H1 (cell line): ENCODE measurements at regions not wholly inside any gene's neighbourhood (a gene's known extent, or its start where the extent isn't known, plus 50 kb on each side); places are given as distances from the start of the nearest gene placed in this dataset.

Source experiments
- CTCF ChIA-PET: fragments of 300-600 bp; sonication (Branson Sonifier 250); formaldehyde crosslinking; loops from one replicate; lab custom pipeline; 2021; ENCODE audit not compliant: partially characterized antibody; lab: Charles Lee
- POLR2A ChIA-PET: fragments of 300-600 bp; sonication (Branson Sonifier 250); formaldehyde crosslinking; loops from one replicate; lab custom pipeline; 2021; ENCODE audit warnings: inconsistent platforms; ENCODE audit not compliant: partially characterized antibody; lab: Charles Lee
- DNase-seq, 2 experiments: peaks; one replicate each; pipeline versions ENCODE4 v3.0.0 to v3.0.0-alpha.2; 2010 to 2022; ENCODE audit warnings: low spot score in 2 of 2, low read depth in 1 of 2, mixed read lengths in 1 of 2
- FAIRE-seq: peaks from 2 replicates; lab custom pipeline; 2011; peaks lifted over from hg19 to GRCh38; lab: Jason Lieb, UNC
- H2AFZ ChIP-seq: 2 replicates; pipeline ENCODE4 v1.8.1; 2012; ENCODE audit warnings: low read length, inconsistent platforms
- H2AK5ac ChIP-seq: 2 replicates; pipeline ENCODE4 v1.6.1; 2013; ENCODE audit warnings: low read depth, low read length
- H2BK120ac ChIP-seq: replicated peaks from 2 replicates; pipeline ENCODE3; 2013; ENCODE audit warnings: low read depth, low read length, inconsistent platforms
- H2BK12ac ChIP-seq: 2 replicates; pipeline ENCODE4 v1.6.1; 2013; ENCODE audit warnings: low read depth, low read length
- H2BK15ac ChIP-seq: 2 replicates; pipeline ENCODE4 v1.6.1; 2013; ENCODE audit warnings: low read length
- H2BK20ac ChIP-seq: 2 replicates; pipeline ENCODE4 v1.6.1; 2013; ENCODE audit warnings: low read length
- H2BK5ac ChIP-seq: 2 replicates; pipeline ENCODE4 v1.6.1; 2013; ENCODE audit warnings: low read depth, low read length
- H3K14ac ChIP-seq: 2 replicates; pipeline ENCODE4 v1.6.1; 2013; ENCODE audit warnings: inconsistent platforms; ENCODE audit not compliant: insufficient read length
- H3K18ac ChIP-seq: 2 replicates; pipeline ENCODE4 v1.6.1; 2013; ENCODE audit warnings: low read length; ENCODE audit errors: extremely low read depth
- H3K23ac ChIP-seq: 2 replicates; pipeline ENCODE4 v1.6.1; 2013; ENCODE audit warnings: inconsistent platforms; ENCODE audit not compliant: insufficient read length
- H3K23me2 ChIP-seq: 2 replicates; pipeline ENCODE4 v1.6.1; 2013; ENCODE audit warnings: low read depth, low read length
- H3K27ac ChIP-seq: 2 replicates; pipeline ENCODE4 v1.6.1; 2011; ENCODE audit warnings: low read depth, low read length, inconsistent platforms
- H3K27me3 ChIP-seq, 4 experiments: replicated peaks in 1 of 4; 1 replicate in 1 of 4; 2 replicates in 3 of 4; pipeline versions ENCODE4 v1.6.1 to v1.8.1; 2011 to 2013; ENCODE audit warnings: low read length in 3 of 4, mild to moderate bottlenecking in 3 of 4, inconsistent platforms in 2 of 4, mixed read lengths in 2 of 4, moderate library complexity in 1 of 4; ENCODE audit not compliant: control insufficient read depth in 3 of 4, insufficient read depth in 3 of 4; ENCODE audit errors: extremely low read depth in 1 of 4
- H3K36me3 ChIP-seq, 4 experiments: 2 replicates each; pipeline versions ENCODE4 v1.6.1 to v1.8.1; 2011 to 2013; ENCODE audit warnings: mild to moderate bottlenecking in 4 of 4, low read length in 3 of 4, moderate library complexity in 2 of 4, control low read depth in 1 of 4, inconsistent platforms in 1 of 4; ENCODE audit not compliant: insufficient read depth in 4 of 4, control insufficient read depth in 2 of 4
- H3K4ac ChIP-seq: replicated peaks from 2 replicates; pipeline ENCODE3; 2013; ENCODE audit warnings: low read length, low read depth, mixed read lengths, inconsistent platforms; ENCODE audit not compliant: insufficient read length
- H3K4me1 ChIP-seq, 4 experiments: replicated peaks in 1 of 4; 1 replicate in 1 of 4; 2 replicates in 3 of 4; pipeline versions ENCODE4 v1.6.1 to v1.8.1; 2011 to 2013; ENCODE audit warnings: low read length in 3 of 4, inconsistent platforms in 2 of 4, mixed read lengths in 1 of 4; ENCODE audit not compliant: insufficient read depth in 4 of 4, control insufficient read depth in 3 of 4
- H3K4me2 ChIP-seq, 2 experiments: 2 replicates each; pipeline versions ENCODE4 v1.6.1 to v1.8.1; 2011 to 2013; ENCODE audit warnings: low read depth in 2 of 2, low read length in 2 of 2, control low read depth in 1 of 2, inconsistent platforms in 1 of 2, mild to moderate bottlenecking in 1 of 2; ENCODE audit not compliant: insufficient read depth in 1 of 2
- H3K4me3 ChIP-seq, 4 experiments: fragments of 200-600, 300-600 bp in 1 of 4; sonication (generic), shearing (Covaris generic), sonication (Bioruptor Twin) in 1 of 4; 2 replicates each; pipeline versions ENCODE4 v1.5.1 to v1.8.1; 2011 to 2016; ENCODE audit warnings: low read length in 4 of 4, low read depth in 3 of 4, control low read depth in 2 of 4, inconsistent platforms in 2 of 4, mild to moderate bottlenecking in 2 of 4, mixed read lengths in 1 of 4, moderate library complexity in 1 of 4; ENCODE audit not compliant: insufficient read depth in 2 of 4; ENCODE audit errors: extremely low read depth in 1 of 4
- H3K56ac ChIP-seq: replicated peaks from 2 replicates; pipeline ENCODE3; 2013; ENCODE audit warnings: low read depth, mild to moderate bottlenecking, mixed read lengths, low read length, inconsistent platforms; ENCODE audit not compliant: insufficient read length
- H3K79me1 ChIP-seq: 2 replicates; pipeline ENCODE4 v1.6.1; 2013; ENCODE audit warnings: low read depth, low read length, control low read depth
- H3K79me2 ChIP-seq, 2 experiments: 2 replicates each; pipeline versions ENCODE4 v1.6.1 to v1.8.1; 2012 to 2013; ENCODE audit warnings: low read length in 2 of 2, mild to moderate bottlenecking in 2 of 2, inconsistent platforms in 1 of 2; ENCODE audit not compliant: insufficient read depth in 2 of 2, control insufficient read depth in 1 of 2
- H3K9ac ChIP-seq, 4 experiments: replicated peaks in 1 of 4; 1 replicate in 1 of 4; 2 replicates in 3 of 4; pipeline versions ENCODE4 v1.6.1 to v1.8.1; 2011 to 2013; ENCODE audit warnings: low read depth in 3 of 4, low read length in 3 of 4, control low read depth in 2 of 4, mild to moderate bottlenecking in 2 of 4, moderate library complexity in 2 of 4, inconsistent platforms in 1 of 4; ENCODE audit errors: extremely low read depth in 1 of 4
- H3K9me3 ChIP-seq, 2 experiments: 2 replicates each; pipeline versions ENCODE4 v1.6.1 to v1.8.1; 2012 to 2013; ENCODE audit warnings: mild to moderate bottlenecking in 2 of 2, moderate library complexity in 2 of 2, control low read depth in 1 of 2, inconsistent platforms in 1 of 2, low read depth in 1 of 2, low read length in 1 of 2, mixed read lengths in 1 of 2; ENCODE audit not compliant: insufficient read depth in 2 of 2
- H4K20me1 ChIP-seq, 2 experiments: replicated peaks in 1 of 2; 2 replicates each; pipeline versions ENCODE3 to v1.8.1; 2011 to 2013; ENCODE audit warnings: inconsistent platforms in 2 of 2, low read length in 2 of 2, mild to moderate bottlenecking in 1 of 2; ENCODE audit not compliant: insufficient read depth in 2 of 2, control insufficient read depth in 1 of 2
- H4K5ac ChIP-seq: 2 replicates; pipeline ENCODE4 v1.6.1; 2013; ENCODE audit warnings: low read length, low read depth, mixed read lengths, inconsistent platforms; ENCODE audit not compliant: insufficient read length
- H4K8ac ChIP-seq: 2 replicates; pipeline ENCODE4 v1.8.0; 2013; ENCODE audit warnings: mild to moderate bottlenecking, moderate library complexity, low read length, inconsistent platforms; ENCODE audit not compliant: insufficient read depth; ENCODE audit errors: extremely low read depth
- H4K91ac ChIP-seq: replicated peaks from 2 replicates; pipeline ENCODE3; 2013; ENCODE audit warnings: low read length, mixed read lengths, inconsistent platforms; ENCODE audit not compliant: insufficient read length
- ASH2L ChIP-seq: fragments of 200-600, 300-600 bp; sonication (generic); IDR thresholded peaks from one replicate; pipeline ENCODE4 v1.7.1; 2017; ENCODE audit warnings: low read length
- EGR1 ChIP-seq: IDR thresholded peaks from 2 replicates; pipeline ENCODE4 v1.6.1; 2011; ENCODE audit warnings: low read depth, low read length, borderline replicate concordance
- POU5F1 ChIP-seq: IDR thresholded peaks from 2 replicates; pipeline ENCODE4 v1.6.1; 2011; ENCODE audit warnings: low read depth, mild to moderate bottlenecking, low read length, moderate library complexity
- SAP30 ChIP-seq: fragments of 300-600 bp; sonication (generic); IDR thresholded peaks from 2 replicates; pipeline ENCODE4 v1.7.1; 2012; ENCODE audit warnings: low read length, moderate library complexity, mild to moderate bottlenecking, inconsistent platforms; ENCODE audit not compliant: insufficient read depth, insufficient replicate concordance
- SP2 ChIP-seq: IDR thresholded peaks from 2 replicates; pipeline ENCODE4 v1.6.1; 2012; ENCODE audit warnings: mild to moderate bottlenecking, low read length, inconsistent platforms
- TAF7 ChIP-seq: optimal IDR thresholded peaks from 2 replicates; pipeline ENCODE3; 2011; ENCODE audit warnings: low read depth, mild to moderate bottlenecking, inconsistent platforms, low read length, moderate library complexity, borderline replicate concordance
- ZNF274 ChIP-seq: IDR thresholded peaks from 2 replicates; pipeline ENCODE4 v1.7.0; 2012; ENCODE audit warnings: low read length, borderline replicate concordance; ENCODE audit errors: extremely low read depth
- WGBS, 2 experiments: shearing (Covaris generic) in 1 of 2; methylation state at CpG; one replicate each; pipeline versions ENCODE4 v1.1.6 to v1.1.7; 2013 to 2015; ENCODE audit warnings: low lambda C conversion rate in 2 of 2, mixed read lengths in 2 of 2, inconsistent platforms in 1 of 2, low coverage in 1 of 2, missing lambda C conversion rate in 1 of 2; ENCODE audit not compliant: insufficient replicate concordance in 2 of 2, insufficient coverage in 1 of 2, insufficient read length in 1 of 2; ENCODE audit errors: extremely low coverage in 1 of 2, missing lambda C conversion rate in 1 of 2; 5-methylcytosine and 5-hydroxymethylcytosine counted together
- TF ChIP-seq, protein P1 (sequence below): IDR thresholded peaks from 2 replicates; pipeline ENCODE4 v1.6.1; 2012; ENCODE audit warnings: low read length, inconsistent platforms

- H3K27ac ChIP-seq: no peak overlapping the region
- no peak overlapping the region for H2BK12ac ChIP-seq
- no peak overlapping the region for H3K23ac ChIP-seq
- H2BK5ac ChIP-seq: no peak overlapping the region
- H3K56ac ChIP-seq: no peak overlapping the region
- H3K4me1 ChIP-seq: no peaks in the 10 kb centered on the region
- H3K4me2 ChIP-seq: no peak overlapping the region
- 84% methylated on average over 3 of the region's 3 CpGs; no CpG with 5 or more reads in 1 of the 2 experiments for WGBS, 2 experiments
- CTCF ChIA-PET: interaction anchor here (0.7 to 1.0 kb wide), 4 partner anchors 10 to 120 kb away, joined by 3 read pairs; no protein-coding TSS in a partner anchor
- FAIRE-seq (no peak), DNase-seq (no peak)
- H3K9ac ChIP-seq: no peak overlapping the region
- H3K14ac ChIP-seq: no peak overlapping the region
- no peaks in the 10 kb centered on the region for H3K27me3 ChIP-seq
- no peaks in the 10 kb centered on the region for H3K23me2 ChIP-seq
- no peaks in the 10 kb centered on the region for H4K20me1 ChIP-seq
- no peaks in the 10 kb centered on the region for H3K79me1 ChIP-seq
- no peaks in the 10 kb centered on the region for H3K79me2 ChIP-seq
- no peak overlapping the region for H3K18ac ChIP-seq
- H4K8ac ChIP-seq: no peak overlapping the region
- H3K4me3 ChIP-seq: no peak overlapping the region
- no peak overlapping the region for H2AFZ ChIP-seq
- H3K4ac ChIP-seq: no peak overlapping the region
- no peak overlapping the region for H2BK20ac ChIP-seq
- H3K36me3 ChIP-seq: no peaks in the 10 kb centered on the region
- POLR2A ChIA-PET: no interaction called here
- no peaks in the 10 kb centered on the region for H3K9me3 ChIP-seq
- no peak overlapping the region for H4K91ac ChIP-seq
- no peak overlapping the region for H2BK120ac ChIP-seq
- TF ChIP-seq SAP30 (no peak), POU5F1 (no peak), ZNF274 (no peak), ASH2L (no peak), EGR1 (no peak), SP2 (no peak), TAF7 (no peak)
- TF ChIP-seq, protein P1, sequence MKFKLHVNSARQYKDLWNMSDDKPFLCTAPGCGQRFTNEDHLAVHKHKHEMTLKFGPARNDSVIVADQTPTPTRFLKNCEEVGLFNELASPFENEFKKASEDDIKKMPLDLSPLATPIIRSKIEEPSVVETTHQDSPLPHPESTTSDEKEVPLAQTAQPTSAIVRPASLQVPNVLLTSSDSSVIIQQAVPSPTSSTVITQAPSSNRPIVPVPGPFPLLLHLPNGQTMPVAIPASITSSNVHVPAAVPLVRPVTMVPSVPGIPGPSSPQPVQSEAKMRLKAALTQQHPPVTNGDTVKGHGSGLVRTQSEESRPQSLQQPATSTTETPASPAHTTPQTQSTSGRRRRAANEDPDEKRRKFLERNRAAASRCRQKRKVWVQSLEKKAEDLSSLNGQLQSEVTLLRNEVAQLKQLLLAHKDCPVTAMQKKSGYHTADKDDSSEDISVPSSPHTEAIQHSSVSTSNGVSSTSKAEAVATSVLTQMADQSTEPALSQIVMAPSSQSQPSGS: no peak
- H4K5ac ChIP-seq: no peak overlapping the region
- no peak overlapping the region for H2AK5ac ChIP-seq
- no peak overlapping the region for H2BK15ac ChIP-seq
These were observed 200.2 kb downstream of the SMARCA1 start for GRCh38 chrX:129323115-129323514.
